SH-SY5Y (cell line): ENCODE measurements at regions not wholly inside any gene's neighbourhood (a gene's known extent, or its start where the extent isn't known, plus 50 kb on each side); places are given as distances from the start of the nearest gene placed in this dataset.

ENCODE experiments used
- GATA2 ChIP-seq: IDR thresholded peaks from 2 replicates; pipeline ENCODE4 v1.6.1; 2011; ENCODE audit warnings: mild to moderate bottlenecking, low read depth, low read length
- GATA3 ChIP-seq: IDR thresholded peaks from 2 replicates; pipeline ENCODE4 v1.6.1; 2011; ENCODE audit warnings: low read depth, mild to moderate bottlenecking, low read length, moderate library complexity

DNA sequence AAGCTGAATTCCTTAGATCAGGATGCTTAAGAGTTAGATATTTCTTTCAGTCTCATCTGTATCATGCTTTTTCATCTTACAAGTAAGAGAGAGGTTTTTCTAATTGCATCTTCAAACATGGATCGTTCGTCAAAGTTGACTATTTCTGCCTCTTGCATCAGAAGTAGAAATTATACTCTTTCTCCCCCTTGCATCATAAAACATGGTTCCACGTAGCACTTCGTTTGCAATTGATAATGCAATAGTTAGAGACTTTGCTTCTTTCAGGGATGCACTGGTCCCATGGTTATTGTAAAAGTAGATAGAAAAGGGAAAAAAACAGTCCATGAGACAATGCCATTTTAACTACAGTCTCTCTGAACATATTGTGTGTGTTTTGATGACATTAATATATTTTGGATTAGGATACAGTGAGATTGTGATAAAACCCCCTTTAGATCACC, 75.1 kb upstream of the PARD3B start:
- TF ChIP-seq GATA3: no peak
- no peak for TF ChIP-seq GATA2

DNA sequence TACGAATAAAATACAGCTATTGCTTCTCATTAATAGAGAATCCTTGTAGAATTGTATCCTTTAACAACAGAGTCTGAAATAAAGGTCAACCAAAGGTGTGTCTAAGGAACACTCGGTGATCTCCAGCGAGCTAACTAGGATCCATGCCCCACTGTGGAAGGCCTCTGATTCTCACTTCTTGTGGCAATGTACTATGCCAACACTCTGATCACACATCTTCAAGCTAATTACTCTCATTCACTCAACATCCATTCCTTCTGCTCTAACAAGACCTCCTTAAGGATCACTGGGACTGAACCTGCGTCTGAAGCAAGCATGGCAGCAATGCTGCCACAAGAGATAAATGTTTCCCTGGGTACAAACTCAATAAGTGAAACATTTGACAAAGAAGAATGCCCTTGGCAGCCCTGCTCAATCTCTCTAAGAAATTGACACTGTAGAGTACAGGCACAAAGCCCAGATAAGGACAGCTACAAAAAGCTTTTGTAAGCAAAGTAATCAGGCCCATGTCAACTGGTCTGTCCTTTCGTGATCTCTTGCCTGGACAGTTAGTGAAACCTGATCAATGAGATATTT, 74.6 kb upstream of the PARD3B start:
- TF ChIP-seq GATA3: no peak
- TF ChIP-seq GATA2: no peak

DNA sequence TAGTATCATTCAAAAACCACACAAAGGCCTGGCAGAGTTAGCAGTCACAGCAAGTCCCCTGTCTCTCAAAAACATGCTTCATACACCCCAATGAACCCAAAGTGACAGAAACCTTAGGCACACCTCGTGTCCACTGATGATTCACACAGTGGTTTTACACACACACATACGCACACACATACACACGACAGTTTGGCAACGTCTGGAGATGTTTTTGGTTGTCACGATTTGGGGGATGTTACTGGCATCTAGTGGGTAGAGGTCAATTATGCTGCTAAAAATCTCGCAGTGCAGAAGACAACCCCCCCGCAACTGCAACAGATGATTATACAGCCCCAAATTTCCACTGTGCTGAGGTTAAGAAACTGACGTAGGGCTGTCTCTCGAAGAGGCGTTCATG, 72.9 kb upstream of the PARD3B start:
- TF ChIP-seq GATA2: no peak
- TF ChIP-seq GATA3: no peak

DNA sequence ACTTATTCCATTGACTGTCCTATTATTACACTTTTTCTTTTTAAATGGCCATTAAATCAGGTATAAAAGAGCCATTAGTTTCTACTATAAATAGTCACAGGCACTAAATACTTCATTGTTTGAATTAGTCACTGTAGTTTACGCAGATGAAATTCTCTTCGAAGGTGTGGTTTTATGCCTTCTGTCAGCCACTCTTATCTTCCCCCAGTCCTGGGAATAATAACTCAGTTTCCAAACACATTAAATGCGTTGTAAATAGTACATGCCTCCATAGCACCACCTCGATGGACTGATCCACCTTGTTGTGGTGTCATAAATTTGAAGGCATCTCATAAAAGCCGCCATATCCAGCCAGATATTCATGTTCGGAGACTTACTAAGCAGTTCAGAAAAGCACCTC, 72.1 kb upstream of the PARD3B start:
- TF ChIP-seq GATA2: no peak
- no peak for TF ChIP-seq GATA3

DNA sequence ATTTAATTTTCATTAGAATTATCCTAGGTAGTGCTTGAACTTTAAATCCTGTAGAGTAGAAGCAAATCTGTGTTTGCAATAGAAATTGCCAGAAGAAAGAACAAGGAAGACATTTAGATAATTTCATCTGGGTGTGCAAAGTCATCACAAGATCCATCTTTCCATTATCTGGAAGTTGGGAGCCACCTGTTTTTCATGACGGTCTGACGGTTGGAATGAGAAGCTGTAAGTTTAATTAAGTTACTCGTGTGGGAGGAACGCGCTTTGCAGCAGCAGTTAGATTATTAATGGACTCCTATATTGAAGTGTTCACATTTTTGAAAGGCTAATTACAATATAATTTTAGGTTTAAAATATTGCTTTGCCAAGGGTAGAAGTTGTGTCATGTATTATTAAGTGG, 69.9 kb upstream of the PARD3B start:
- TF ChIP-seq GATA3 (no peak), GATA2 (no peak)

DNA sequence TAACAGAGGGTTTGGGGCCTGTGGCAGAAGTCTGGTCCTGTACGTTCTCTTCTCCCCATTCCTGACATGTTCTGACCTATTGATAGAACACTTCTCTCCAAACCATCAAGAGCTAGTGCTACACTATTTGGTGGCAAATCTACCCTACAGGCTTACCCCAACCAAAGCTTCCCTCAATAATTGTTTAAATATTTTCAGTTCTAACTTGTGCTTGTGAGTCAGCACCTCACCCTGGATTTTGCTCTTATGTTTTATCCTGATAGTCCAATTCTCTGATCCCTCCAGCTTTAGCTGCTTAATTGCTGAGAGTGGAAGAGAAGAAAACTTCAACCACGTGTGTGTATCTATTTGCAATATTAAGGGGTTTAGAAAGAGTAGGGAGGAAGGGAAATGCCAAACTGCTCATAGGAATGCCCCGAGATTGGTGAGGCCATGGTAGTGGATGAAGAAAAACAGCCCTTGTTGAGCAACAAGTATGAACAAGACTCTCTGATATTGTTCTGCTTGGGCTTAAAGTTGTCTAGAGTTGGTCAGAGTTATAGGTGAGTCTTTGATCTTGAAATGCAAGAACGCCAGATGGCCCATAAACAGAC, 67.8 kb upstream of the PARD3B start:
- no peak for TF ChIP-seq GATA3
- TF ChIP-seq GATA2: no peak

DNA sequence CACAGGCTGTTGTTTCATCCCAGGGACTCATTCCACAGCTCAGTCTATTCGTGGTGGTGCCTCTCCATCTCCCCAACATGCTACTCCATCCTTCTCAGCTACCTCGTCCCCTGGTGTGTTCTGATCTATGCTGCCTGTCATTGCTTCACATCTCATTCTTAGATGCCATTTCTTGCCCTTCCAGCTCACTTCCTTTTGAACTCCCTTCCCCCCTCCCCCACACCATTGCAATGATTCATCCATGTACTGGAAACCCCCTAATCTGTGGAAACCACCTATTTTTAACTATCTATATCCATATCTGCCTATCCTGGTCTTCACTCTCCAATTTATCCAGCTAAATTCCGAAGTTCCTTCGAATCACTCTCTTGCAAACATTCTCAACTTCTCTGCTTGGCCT, 65.7 kb upstream of the PARD3B start:
- TF ChIP-seq GATA3 (no peak), GATA2 (no peak)

DNA sequence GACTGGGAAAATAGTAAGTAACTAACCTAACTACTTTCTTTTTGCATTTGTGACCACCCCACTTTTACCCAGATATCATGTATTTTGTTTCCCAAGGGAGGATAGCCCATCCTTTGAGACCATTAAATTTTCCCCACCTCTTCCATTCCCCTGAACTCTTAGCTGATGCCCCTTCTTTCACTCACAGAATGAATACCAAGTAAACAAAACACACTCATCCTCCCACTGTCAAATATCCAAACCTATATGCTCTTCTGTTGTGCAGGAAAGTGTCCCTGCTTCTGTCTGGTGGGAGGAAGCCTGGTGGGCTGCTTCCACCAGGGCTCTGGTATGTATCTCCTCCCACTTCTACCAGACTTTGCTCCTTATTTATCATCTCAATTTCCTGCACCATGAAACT, 64.6 kb upstream of the PARD3B start:
- TF ChIP-seq GATA3 (no peak), GATA2 (no peak)

DNA sequence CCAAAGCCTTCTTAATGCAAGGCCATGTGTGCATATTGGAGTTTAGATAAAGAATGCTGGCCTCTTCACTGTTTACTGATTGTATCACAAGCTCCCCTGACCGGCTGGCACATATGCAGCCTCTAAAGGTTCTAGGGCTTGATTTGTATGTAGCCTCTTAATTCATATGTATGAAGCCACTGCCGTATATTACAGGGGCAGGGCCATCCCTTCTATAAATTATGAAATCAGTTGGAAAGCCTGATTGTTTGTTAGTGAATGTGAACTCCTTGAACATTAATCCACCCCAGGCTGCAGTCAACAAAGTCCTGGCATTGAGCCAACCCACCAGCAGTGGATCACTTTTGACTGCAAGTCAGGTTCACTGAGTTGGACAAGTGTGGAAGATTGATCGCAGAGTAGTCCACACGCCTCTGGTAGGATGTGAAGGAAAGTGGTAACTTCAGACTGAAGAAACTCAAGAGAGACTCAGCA, 61.6 kb upstream of the PARD3B start:
- TF ChIP-seq GATA3 (peak; percentile 73), GATA2 (peak; percentile 67)

DNA sequence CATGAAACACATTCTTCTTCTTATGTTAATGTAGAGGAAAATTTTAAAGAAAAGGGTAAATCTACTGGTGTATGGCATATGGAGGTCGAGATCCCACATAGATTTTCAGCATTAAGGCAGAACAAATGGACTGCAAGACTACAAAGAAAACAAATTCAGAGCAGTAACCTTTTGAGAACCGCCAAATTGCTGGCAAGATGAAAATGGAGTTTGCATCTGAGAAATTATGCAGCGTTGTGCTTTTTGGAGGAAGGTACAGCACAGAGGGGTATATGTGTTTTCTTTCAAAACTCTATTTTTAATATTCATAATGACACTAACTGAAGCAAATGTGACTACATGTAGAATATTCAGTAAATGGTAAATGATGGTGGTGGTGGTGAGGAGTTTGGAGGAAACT, 59.0 kb upstream of the PARD3B start:
- TF ChIP-seq GATA2: no peak
- TF ChIP-seq GATA3: no peak

DNA sequence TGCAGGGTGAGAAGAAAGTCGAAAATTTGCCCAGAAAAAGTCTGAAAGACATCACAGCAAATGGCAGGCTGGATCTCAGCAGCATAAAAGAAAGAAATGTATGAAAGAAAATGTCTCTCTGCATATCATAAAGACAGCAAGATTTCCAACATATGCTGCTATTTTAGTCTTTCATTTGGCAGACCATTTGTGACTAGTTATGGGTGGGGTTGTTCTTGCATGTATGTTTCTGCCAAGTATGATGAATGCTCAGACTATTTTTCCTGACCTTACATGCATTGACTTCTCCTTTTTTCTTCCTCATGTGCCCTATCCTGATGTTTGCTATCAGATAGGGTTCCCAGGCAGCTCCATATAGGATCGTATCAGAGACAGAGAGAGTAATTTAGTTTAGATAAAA, 58.5 kb upstream of the PARD3B start:
- no peak for TF ChIP-seq GATA2
- TF ChIP-seq GATA3: no peak

DNA sequence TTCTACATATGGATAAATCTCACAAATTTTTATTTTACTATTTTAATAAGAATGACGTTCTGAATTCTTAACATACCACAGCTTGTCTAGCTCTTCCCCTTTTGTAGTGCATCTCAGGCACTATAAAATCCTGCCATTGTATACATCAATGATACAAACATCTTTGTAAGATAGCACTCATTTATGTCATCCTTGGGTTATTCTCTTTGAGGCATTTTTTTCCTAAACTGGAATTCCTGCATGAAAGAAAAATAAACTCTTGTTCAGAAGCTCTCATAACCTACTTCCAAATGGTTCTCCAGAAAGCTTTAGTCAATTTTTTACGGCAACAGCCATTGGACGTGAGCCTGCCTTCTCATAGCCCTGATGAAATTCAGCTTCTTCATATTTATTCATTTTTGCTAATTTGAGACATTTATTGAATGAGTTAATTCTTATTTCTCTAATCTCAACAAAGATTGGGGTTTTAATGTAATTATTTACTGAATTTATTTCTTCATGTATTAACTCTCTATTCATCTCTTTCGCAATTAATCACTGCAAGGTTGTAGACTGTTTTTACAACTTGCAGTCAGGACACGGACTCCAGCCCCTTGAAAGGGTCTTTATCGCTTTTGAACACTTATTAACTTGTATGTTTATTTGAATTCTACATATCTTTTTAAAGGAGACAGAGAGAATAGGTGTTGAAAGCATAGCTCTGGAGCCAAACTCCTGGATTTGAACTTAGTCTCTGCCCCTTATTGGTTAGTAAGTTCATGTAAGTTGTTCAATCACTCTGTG, 57.6 kb upstream of the PARD3B start:
- TF ChIP-seq GATA2 (no peak), GATA3 (no peak)

DNA sequence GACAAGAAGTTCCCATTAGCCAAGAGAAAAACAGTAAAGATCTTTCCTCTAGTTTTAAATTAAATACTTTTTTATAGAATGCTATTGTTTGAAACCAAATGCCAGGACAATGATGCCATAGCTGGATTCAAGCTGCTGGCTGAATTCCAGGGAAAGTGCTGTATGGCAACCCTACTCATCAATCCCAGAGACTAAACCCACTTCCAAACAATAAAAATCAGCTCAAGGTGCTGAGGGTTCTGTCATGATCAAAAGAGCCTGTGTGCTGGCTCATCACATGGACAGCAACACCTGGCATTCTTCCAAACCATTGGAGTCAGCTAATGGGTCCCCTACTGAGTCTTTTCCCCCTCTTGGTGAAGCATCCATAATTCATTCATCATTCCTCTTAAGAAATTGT, 53.7 kb upstream of the PARD3B start:
- TF ChIP-seq GATA2 (no peak), GATA3 (no peak)

DNA sequence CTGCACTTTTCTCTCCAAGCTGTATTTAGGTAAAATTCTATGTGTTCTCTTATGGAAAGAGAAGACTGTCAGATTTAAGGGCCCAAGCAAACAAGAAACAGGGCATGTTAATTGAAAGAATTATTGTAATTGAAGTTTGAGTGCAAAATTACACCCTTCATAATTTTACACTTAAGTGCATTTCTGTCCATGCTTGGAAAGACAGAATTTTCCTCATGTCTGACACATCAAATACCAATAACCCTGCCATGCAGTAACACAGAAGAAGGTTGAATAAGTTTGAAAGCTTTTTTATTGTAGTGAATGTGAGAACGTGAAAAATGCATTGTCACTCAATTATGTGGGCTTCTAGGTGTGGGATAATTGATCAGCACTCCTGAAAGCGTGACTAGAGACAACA, 52.9 kb upstream of the PARD3B start:
- no peak for TF ChIP-seq GATA2
- TF ChIP-seq GATA3: no peak

DNA sequence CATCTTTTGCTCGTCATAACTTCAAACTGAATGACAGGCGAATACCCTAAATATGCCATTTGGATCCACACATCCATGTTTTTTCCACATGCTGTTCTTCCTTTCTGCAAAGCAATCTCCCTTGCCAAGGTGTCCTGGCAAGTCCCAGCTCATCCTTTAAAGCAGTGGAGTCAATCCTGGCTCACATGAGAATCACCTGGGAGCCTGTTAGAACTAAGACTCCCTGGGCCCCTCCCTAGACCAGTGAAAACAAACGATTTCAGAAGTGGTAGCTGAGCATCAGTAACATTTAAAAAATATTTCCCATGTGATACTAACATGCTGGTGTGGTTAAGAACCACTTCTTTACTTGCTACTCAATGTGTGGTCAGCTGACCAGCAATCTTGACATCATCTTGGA, 50.6 kb upstream of the PARD3B start:
- no peak for TF ChIP-seq GATA2
- TF ChIP-seq GATA3: no peak
